Liver (tissue), 8 donors: ENCODE measurements at regions not wholly inside any gene's neighbourhood (a gene's known extent, or its start where the extent isn't known, plus 50 kb on each side); places are given as distances from the start of the nearest gene placed in this dataset.

Source experiments
- DNase-seq: peaks from one replicate; pipeline ENCODE4 v3.0.0-alpha.2; 2017; ENCODE audit warnings: low spot score
- H3K27ac ChIP-seq, 2 donors: one replicate each; pipeline ENCODE4 v1.7.0; 2013; ENCODE audit warnings: inconsistent platforms in 2 of 2, low read length in 2 of 2, control low read depth in 1 of 2, low read depth in 1 of 2, mild to moderate bottlenecking in 1 of 2
- H3K27me3 ChIP-seq, 4 donors: one replicate each; pipeline versions ENCODE4 v1.6.1 to v1.7.0; 2013; ENCODE audit warnings: low read length in 3 of 4, inconsistent platforms in 1 of 4, mild to moderate bottlenecking in 1 of 4, moderate library complexity in 1 of 4; ENCODE audit not compliant: control insufficient read depth in 4 of 4, insufficient read depth in 4 of 4
- H3K36me3 ChIP-seq, 4 donors: one replicate each; pipeline versions ENCODE4 v1.6.1 to v1.7.0; 2013; ENCODE audit warnings: low read length in 3 of 4, mild to moderate bottlenecking in 3 of 4, low read depth in 1 of 4, moderate library complexity in 1 of 4; ENCODE audit not compliant: control insufficient read depth in 4 of 4, insufficient read depth in 3 of 4
- H3K4me1 ChIP-seq, 4 donors: one replicate each; pipeline versions ENCODE4 v1.6.1 to v1.7.0; 2013; ENCODE audit warnings: low read length in 3 of 4, mild to moderate bottlenecking in 3 of 4, moderate library complexity in 1 of 4; ENCODE audit not compliant: control insufficient read depth in 4 of 4, insufficient read depth in 4 of 4
- H3K4me3 ChIP-seq, 3 donors: one replicate each; pipeline versions ENCODE4 v1.6.1 to v1.7.0; 2013; ENCODE audit warnings: low read length in 3 of 3, control low read depth in 1 of 3, low read depth in 1 of 3, mild to moderate bottlenecking in 1 of 3
- H3K9ac ChIP-seq, 2 donors: one replicate each; pipeline ENCODE4 v1.7.0; 2013; ENCODE audit warnings: low read length in 2 of 2, mild to moderate bottlenecking in 2 of 2, moderate library complexity in 2 of 2, control low read depth in 1 of 2, low read depth in 1 of 2
- H3K9me3 ChIP-seq, 4 donors: one replicate each; pipeline versions ENCODE4 v1.6.1 to v1.7.0; 2013; ENCODE audit warnings: low read length in 3 of 4; ENCODE audit not compliant: control insufficient read depth in 4 of 4
- EGR1 ChIP-seq, 2 donors: IDR thresholded peaks; 2 replicates each; pipeline ENCODE4 v1.6.1; 2016 to 2018; ENCODE audit warnings: antibody characterized with exemption in 2 of 2, low read depth in 2 of 2
- FOXA1 ChIP-seq: IDR thresholded peaks from 2 replicates; pipeline ENCODE4 v1.6.1; 2016; ENCODE audit warnings: antibody characterized with exemption
- FOXA2 ChIP-seq: IDR thresholded peaks from 2 replicates; pipeline ENCODE4 v1.6.1; 2016; ENCODE audit warnings: antibody characterized with exemption
- GABPA ChIP-seq, 2 donors: IDR thresholded peaks in 1 of 2; conservative IDR thresholded peaks in 1 of 2; 2 replicates each; pipeline ENCODE4 v1.6.1; 2016; ENCODE audit warnings: antibody characterized with exemption in 2 of 2, mild to moderate bottlenecking in 1 of 2, moderate library complexity in 1 of 2
- HNF4A ChIP-seq, 2 donors: conservative IDR thresholded peaks; 2 replicates each; pipeline ENCODE4 v1.6.1; 2016; ENCODE audit warnings: antibody characterized with exemption in 2 of 2, mild to moderate bottlenecking in 2 of 2
- HNF4G ChIP-seq: IDR thresholded peaks from 2 replicates; pipeline ENCODE4 v1.6.1; 2016; ENCODE audit warnings: antibody characterized with exemption
- JUND ChIP-seq, 2 donors: IDR thresholded peaks; 2 replicates each; pipeline ENCODE4 v1.6.1; 2016; ENCODE audit warnings: antibody characterized with exemption in 2 of 2
- NR2F2 ChIP-seq: IDR thresholded peaks from 2 replicates; pipeline ENCODE4 v1.6.1; 2016; ENCODE audit warnings: antibody characterized with exemption
- RAD21 ChIP-seq, 2 donors: IDR thresholded peaks; 2 replicates each; pipeline ENCODE4 v1.6.1; 2016; ENCODE audit warnings: antibody characterized with exemption in 2 of 2, mild to moderate bottlenecking in 2 of 2
- RXRA ChIP-seq, 2 donors: IDR thresholded peaks; 2 replicates each; pipeline ENCODE4 v1.6.1; 2017 to 2018; ENCODE audit warnings: antibody characterized with exemption in 2 of 2, mild to moderate bottlenecking in 1 of 2
- SP1 ChIP-seq: IDR thresholded peaks from 2 replicates; pipeline ENCODE4 v1.6.1; 2018; ENCODE audit warnings: antibody characterized with exemption, mild to moderate bottlenecking
- TAF1 ChIP-seq: conservative IDR thresholded peaks from 2 replicates; pipeline ENCODE4 v1.6.1; 2016; ENCODE audit warnings: antibody characterized with exemption, mild to moderate bottlenecking
- YY1 ChIP-seq: IDR thresholded peaks from 2 replicates; pipeline ENCODE4 v1.6.1; 2016; ENCODE audit warnings: antibody characterized with exemption, mild to moderate bottlenecking
- WGBS: extraction: QIAGEN DNeasy Blood & Tissue Kit; methylation state at CpG from one replicate; pipeline ENCODE4 v1.1.7; 2013; 5-methylcytosine and 5-hydroxymethylcytosine counted together
- TF ChIP-seq, protein P1 (sequence below): IDR thresholded peaks from 2 replicates; pipeline ENCODE4 v1.6.1; 2016; ENCODE audit warnings: antibody characterized with exemption
- TF ChIP-seq, protein P2 (sequence below): IDR thresholded peaks from 2 replicates; pipeline ENCODE4 v1.6.1; 2016; ENCODE audit warnings: antibody characterized with exemption, mild to moderate bottlenecking
- TF ChIP-seq, protein P3 (sequence below): IDR thresholded peaks from 2 replicates; pipeline ENCODE4 v1.6.1; 2016; ENCODE audit warnings: antibody characterized with exemption
- TF ChIP-seq, protein P4 (sequence below): IDR thresholded peaks from 2 replicates; pipeline ENCODE4 v1.6.1; 2016; ENCODE audit warnings: antibody characterized with exemption
- TF ChIP-seq, protein P5 (sequence below): fragments of 150-350 bp; IDR thresholded peaks from 2 replicates; pipeline ENCODE4 v1.5.1; 2017; ENCODE audit warnings: improper control_type of control experiment, low read depth, low read length; ENCODE audit not compliant: missing input control
- donor health status: healthy.
- donor health status: healthy.
- donor health status: healthy.
- donor health status: healthy.
- donor health status: healthy.

DNA sequence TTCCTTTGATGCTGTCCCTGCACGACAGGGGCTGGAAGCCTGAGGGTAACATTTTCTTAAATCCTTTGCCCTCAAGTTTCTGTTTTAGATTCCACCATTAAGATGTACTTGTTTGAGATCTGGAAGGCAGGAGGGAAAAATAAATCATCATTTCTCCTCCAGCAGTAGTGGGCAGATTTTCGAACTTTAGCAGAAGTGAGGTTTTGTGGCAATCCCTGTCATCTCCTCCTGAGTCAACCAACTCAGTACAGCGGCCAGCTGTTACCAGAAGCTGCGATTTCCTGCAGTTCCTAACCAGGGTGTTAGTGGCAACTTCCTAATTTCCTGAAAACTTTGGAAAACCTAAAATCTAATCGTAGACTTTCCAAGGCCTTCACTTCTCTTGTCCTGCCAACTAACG is 517.2 kb upstream of the ACVR2A start:
- no peak for TF ChIP-seq SP1
- no peak for TF ChIP-seq NR2F2
- no peak for TF ChIP-seq TAF1
- TF ChIP-seq, protein P1, sequence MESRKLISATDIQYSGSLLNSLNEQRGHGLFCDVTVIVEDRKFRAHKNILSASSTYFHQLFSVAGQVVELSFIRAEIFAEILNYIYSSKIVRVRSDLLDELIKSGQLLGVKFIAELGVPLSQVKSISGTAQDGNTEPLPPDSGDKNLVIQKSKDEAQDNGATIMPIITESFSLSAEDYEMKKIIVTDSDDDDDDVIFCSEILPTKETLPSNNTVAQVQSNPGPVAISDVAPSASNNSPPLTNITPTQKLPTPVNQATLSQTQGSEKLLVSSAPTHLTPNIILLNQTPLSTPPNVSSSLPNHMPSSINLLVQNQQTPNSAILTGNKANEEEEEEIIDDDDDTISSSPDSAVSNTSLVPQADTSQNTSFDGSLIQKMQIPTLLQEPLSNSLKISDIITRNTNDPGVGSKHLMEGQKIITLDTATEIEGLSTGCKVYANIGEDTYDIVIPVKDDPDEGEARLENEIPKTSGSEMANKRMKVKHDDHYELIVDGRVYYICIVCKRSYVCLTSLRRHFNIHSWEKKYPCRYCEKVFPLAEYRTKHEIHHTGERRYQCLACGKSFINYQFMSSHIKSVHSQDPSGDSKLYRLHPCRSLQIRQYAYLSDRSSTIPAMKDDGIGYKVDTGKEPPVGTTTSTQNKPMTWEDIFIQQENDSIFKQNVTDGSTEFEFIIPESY: no peak
- TF ChIP-seq HNF4A (conservative IDR thresholded peaks at IDR 0.05): no peak
- TF ChIP-seq JUND (IDR thresholded peaks at IDR 0.05): no peak
- no peak for TF ChIP-seq YY1
- TF ChIP-seq FOXA1: no peak
- no peak for TF ChIP-seq HNF4G
- TF ChIP-seq, protein P2, sequence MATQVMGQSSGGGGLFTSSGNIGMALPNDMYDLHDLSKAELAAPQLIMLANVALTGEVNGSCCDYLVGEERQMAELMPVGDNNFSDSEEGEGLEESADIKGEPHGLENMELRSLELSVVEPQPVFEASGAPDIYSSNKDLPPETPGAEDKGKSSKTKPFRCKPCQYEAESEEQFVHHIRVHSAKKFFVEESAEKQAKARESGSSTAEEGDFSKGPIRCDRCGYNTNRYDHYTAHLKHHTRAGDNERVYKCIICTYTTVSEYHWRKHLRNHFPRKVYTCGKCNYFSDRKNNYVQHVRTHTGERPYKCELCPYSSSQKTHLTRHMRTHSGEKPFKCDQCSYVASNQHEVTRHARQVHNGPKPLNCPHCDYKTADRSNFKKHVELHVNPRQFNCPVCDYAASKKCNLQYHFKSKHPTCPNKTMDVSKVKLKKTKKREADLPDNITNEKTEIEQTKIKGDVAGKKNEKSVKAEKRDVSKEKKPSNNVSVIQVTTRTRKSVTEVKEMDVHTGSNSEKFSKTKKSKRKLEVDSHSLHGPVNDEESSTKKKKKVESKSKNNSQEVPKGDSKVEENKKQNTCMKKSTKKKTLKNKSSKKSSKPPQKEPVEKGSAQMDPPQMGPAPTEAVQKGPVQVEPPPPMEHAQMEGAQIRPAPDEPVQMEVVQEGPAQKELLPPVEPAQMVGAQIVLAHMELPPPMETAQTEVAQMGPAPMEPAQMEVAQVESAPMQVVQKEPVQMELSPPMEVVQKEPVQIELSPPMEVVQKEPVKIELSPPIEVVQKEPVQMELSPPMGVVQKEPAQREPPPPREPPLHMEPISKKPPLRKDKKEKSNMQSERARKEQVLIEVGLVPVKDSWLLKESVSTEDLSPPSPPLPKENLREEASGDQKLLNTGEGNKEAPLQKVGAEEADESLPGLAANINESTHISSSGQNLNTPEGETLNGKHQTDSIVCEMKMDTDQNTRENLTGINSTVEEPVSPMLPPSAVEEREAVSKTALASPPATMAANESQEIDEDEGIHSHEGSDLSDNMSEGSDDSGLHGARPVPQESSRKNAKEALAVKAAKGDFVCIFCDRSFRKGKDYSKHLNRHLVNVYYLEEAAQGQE: no peak
- no peak for TF ChIP-seq RAD21 (IDR thresholded peaks at IDR 0.05)
- TF ChIP-seq, protein P3, sequence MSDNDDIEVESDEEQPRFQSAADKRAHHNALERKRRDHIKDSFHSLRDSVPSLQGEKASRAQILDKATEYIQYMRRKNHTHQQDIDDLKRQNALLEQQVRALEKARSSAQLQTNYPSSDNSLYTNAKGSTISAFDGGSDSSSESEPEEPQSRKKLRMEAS: no peak
- no peak for TF ChIP-seq GABPA (IDR thresholded peaks at IDR 0.05 in 1 of 2, conservative IDR thresholded peaks at IDR 0.05 in 1 of 2)
- TF ChIP-seq FOXA2: no peak
- TF ChIP-seq, protein P4, sequence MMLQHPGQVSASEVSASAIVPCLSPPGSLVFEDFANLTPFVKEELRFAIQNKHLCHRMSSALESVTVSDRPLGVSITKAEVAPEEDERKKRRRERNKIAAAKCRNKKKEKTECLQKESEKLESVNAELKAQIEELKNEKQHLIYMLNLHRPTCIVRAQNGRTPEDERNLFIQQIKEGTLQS: no peak
- no peak for TF ChIP-seq RXRA (IDR thresholded peaks at IDR 0.05)
- no peak for TF ChIP-seq EGR1 (IDR thresholded peaks at IDR 0.05; ENCODE audit: low read depth in 2 of 2)
- TF ChIP-seq, protein P5, sequence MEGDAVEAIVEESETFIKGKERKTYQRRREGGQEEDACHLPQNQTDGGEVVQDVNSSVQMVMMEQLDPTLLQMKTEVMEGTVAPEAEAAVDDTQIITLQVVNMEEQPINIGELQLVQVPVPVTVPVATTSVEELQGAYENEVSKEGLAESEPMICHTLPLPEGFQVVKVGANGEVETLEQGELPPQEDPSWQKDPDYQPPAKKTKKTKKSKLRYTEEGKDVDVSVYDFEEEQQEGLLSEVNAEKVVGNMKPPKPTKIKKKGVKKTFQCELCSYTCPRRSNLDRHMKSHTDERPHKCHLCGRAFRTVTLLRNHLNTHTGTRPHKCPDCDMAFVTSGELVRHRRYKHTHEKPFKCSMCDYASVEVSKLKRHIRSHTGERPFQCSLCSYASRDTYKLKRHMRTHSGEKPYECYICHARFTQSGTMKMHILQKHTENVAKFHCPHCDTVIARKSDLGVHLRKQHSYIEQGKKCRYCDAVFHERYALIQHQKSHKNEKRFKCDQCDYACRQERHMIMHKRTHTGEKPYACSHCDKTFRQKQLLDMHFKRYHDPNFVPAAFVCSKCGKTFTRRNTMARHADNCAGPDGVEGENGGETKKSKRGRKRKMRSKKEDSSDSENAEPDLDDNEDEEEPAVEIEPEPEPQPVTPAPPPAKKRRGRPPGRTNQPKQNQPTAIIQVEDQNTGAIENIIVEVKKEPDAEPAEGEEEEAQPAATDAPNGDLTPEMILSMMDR: no peak
- H3K27ac ChIP-seq: no peak overlapping the region

More for the DNA sequence above, 517.2 kb upstream of the ACVR2A start:
- WGBS: 64% methylated on average over 6 of the region's 6 CpGs
- Histone ChIP-seq H3K9ac (no peak overlapping the region), H3K9me3 (no peaks in the 10 kb centered on the region), H3K36me3 (no peaks in the 10 kb centered on the region), H3K4me3 (no peak overlapping the region), H3K4me1 (no peaks in the 10 kb centered on the region), H3K27me3 (no peaks in the 10 kb centered on the region)
- no peak for DNase-seq
